Nephron (organoid): ENCODE measurements at regions not wholly inside any gene's neighbourhood (a gene's known extent, or its start where the extent isn't known, plus 50 kb on each side); places are given as distances from the start of the nearest gene placed in this dataset.

ENCODE experiments used
- H3K27ac Mint-ChIP-seq, 3 experiments: 2 replicates each; pipeline ENCODE4 v1.8.0; 2020; ENCODE audit warnings: mixed read lengths in 3 of 3, mild to moderate bottlenecking in 2 of 3, moderate library complexity in 1 of 3
- H3K27me3 Mint-ChIP-seq: 2 replicates; pipeline ENCODE4 v1.8.0; 2021; ENCODE audit warnings: low read depth, mild to moderate bottlenecking, moderate library complexity, mixed read lengths
- H3K36me3 Mint-ChIP-seq: 2 replicates; pipeline ENCODE4 v1.8.0; 2020; ENCODE audit warnings: low read depth, mixed read lengths
- H3K4me1 Mint-ChIP-seq: 2 replicates; pipeline ENCODE4 v1.8.0; 2020; ENCODE audit warnings: mixed read lengths
- H3K4me3 Mint-ChIP-seq, 3 experiments: 2 replicates each; pipeline ENCODE4 v1.8.0; 2020; ENCODE audit warnings: mild to moderate bottlenecking in 3 of 3, mixed read lengths in 3 of 3, moderate library complexity in 2 of 3
- H3K9me3 Mint-ChIP-seq: 2 replicates; pipeline ENCODE4 v1.8.0; 2020; ENCODE audit warnings: mixed read lengths
- TF ChIP-seq, protein P1 (sequence below), 3 experiments: fragments of 200-600 bp; sonication (generic); IDR thresholded peaks; one replicate each; pipeline ENCODE4 v1.5.0; 2021; ENCODE audit warnings: antibody characterized with exemption in 3 of 3; ENCODE audit not compliant: unreplicated experiment in 3 of 3

DNA sequence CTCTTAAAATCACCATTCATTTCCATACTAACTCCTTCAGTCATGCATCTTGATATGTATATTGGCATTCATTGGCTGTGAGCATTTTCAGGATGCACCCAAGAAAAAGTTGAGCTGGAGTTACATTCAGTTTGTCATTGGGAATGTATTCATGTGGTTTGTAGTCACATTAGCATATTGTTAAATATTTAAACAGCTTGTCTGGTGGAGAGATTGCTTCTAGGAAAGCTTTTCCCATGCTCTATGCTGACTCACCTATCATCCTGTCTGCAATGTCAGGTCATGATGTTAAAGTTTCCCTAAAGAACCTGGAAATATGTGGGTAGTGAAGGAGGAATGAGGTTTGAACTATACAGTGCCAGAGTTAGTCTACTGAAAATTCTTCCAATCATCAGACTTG, 583.6 kb downstream of the GALC start:
- H3K4me1 Mint-ChIP-seq, result peaks cover 12% of the 10 kb centered on the region
- H3K4me3 Mint-ChIP-seq, result no peak overlapping the region
- TF ChIP-seq, protein P1, sequence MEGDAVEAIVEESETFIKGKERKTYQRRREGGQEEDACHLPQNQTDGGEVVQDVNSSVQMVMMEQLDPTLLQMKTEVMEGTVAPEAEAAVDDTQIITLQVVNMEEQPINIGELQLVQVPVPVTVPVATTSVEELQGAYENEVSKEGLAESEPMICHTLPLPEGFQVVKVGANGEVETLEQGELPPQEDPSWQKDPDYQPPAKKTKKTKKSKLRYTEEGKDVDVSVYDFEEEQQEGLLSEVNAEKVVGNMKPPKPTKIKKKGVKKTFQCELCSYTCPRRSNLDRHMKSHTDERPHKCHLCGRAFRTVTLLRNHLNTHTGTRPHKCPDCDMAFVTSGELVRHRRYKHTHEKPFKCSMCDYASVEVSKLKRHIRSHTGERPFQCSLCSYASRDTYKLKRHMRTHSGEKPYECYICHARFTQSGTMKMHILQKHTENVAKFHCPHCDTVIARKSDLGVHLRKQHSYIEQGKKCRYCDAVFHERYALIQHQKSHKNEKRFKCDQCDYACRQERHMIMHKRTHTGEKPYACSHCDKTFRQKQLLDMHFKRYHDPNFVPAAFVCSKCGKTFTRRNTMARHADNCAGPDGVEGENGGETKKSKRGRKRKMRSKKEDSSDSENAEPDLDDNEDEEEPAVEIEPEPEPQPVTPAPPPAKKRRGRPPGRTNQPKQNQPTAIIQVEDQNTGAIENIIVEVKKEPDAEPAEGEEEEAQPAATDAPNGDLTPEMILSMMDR (IDR thresholded peaks at IDR 0.05; ENCODE audit: unreplicated experiment in 3 of 3), result no peak
- no peak overlapping the region for H3K27ac Mint-ChIP-seq
- peaks cover 2% of the 10 kb centered on the region for H3K36me3 Mint-ChIP-seq
- H3K27me3 Mint-ChIP-seq, result no peaks in the 10 kb centered on the region
- peaks cover 8% of the 10 kb centered on the region for H3K9me3 Mint-ChIP-seq

DNA sequence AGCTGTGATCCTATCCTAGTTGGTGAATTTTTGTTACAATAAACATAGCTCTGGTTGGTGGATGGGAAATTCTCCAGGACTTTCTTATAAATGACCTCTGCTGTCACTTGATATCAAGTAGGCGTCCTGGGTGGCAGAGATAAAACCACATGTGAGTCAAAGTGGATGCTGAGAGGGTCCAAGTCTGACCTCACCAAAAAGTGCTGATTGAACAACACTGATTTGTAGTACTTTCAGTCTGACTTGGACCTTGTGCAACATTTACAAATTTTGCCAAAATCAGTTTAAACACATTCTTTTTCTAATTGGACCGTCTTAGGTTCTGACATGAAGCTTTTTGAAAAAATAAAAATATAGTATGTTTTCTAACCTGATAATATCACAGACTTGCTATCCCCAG, 585.6 kb downstream of the GALC start:
- Mint-ChIP-seq H3K36me3 (peaks cover 3% of the 10 kb centered on the region), H3K9me3 (peaks cover 3% of the 10 kb centered on the region), H3K4me3 (no peak overlapping the region), H3K27me3 (no peaks in the 10 kb centered on the region), H3K27ac (peak overlapping the region in 1 of 3 experiments; percentile 82), H3K4me1 (peaks cover 12% of the 10 kb centered on the region)
- TF ChIP-seq, protein P1 (IDR thresholded peaks at IDR 0.05; ENCODE audit: unreplicated experiment in 3 of 3), result no peak

DNA sequence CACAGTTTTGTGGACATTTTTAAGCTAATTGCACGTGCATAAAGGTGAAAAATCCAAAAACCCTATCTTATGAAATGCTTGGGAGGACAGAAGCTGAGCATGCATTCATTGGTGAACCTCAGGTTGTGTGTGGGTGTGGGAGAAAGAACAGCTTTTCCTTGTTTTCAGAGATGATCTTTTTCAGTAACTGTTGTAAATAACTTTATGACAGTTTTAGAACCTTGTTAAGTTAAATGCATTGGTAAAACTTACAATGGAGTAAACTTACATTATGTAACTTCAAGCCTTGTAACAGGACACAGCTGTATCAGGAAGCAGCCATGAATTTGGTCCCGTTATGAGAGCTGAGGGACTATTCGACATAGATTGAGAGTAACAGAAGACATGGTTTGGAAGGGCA, 587.4 kb downstream of the GALC start:
- H3K4me3 Mint-ChIP-seq, result no peak overlapping the region
- peak overlapping the region; percentile 82 to 91 (median 86) for H3K27ac Mint-ChIP-seq
- H3K9me3 Mint-ChIP-seq, result peaks cover 3% of the 10 kb centered on the region
- H3K27me3 Mint-ChIP-seq, result no peaks in the 10 kb centered on the region
- TF ChIP-seq, protein P1 (IDR thresholded peaks at IDR 0.05; ENCODE audit: unreplicated experiment in 3 of 3), result no peak
- H3K4me1 Mint-ChIP-seq, result peaks cover 12% of the 10 kb centered on the region
- H3K36me3 Mint-ChIP-seq, result peaks cover 3% of the 10 kb centered on the region

DNA sequence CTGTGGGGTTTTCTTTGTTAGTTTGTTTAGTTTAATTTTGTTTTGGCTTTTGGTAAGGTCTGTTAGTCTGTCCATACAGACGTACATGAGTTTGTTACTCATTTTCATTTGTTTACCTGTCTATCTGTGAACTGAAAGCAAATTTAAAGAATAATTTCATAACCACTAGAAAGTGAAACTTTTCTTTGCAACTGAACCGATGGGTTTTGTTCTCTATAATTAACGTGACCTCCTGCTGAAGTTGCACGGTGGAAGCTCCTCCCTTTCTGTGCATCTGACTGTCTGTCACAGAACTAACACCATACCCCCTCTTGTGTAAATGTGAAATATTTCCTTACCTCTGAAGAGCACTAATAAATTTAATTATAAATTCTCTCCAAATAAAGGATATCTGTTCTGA, 595.5 kb downstream of the GALC start:
- H3K4me3 Mint-ChIP-seq, result no peak overlapping the region
- H3K27me3 Mint-ChIP-seq, result no peaks in the 10 kb centered on the region
- no peaks in the 10 kb centered on the region for H3K36me3 Mint-ChIP-seq
- TF ChIP-seq, protein P1 (IDR thresholded peaks at IDR 0.05; ENCODE audit: unreplicated experiment in 3 of 3), result no peak
- H3K27ac Mint-ChIP-seq, result peak overlapping the region in 2 of 3 experiments; percentile 2 to 55
- no peaks in the 10 kb centered on the region for H3K4me1 Mint-ChIP-seq
- H3K9me3 Mint-ChIP-seq, result no peaks in the 10 kb centered on the region

DNA sequence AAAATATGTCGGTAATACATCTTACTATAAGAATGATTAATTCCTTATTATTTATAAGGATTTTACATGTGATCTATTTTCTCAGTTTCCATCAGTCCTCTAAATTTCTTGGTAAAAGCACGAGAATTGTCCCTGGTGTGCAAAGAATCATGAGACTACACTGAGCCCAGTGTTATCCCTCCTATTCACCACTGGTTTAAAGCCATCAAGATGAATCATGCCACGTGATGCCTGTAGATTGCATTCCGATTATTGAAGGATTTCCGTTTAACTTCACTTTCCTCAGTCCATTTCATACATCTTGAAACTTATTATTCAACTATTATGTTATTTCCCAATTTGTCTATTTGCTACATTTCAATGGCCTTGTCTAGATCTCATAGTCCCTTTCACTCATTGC, 601.9 kb downstream of the GALC start:
- Mint-ChIP-seq H3K4me3 (no peak overlapping the region), H3K4me1 (no peaks in the 10 kb centered on the region), H3K27ac (no peak overlapping the region), H3K9me3 (no peaks in the 10 kb centered on the region), H3K27me3 (no peaks in the 10 kb centered on the region), H3K36me3 (no peaks in the 10 kb centered on the region)
- TF ChIP-seq, protein P1 (IDR thresholded peaks at IDR 0.05; ENCODE audit: unreplicated experiment in 3 of 3), result no peak

DNA sequence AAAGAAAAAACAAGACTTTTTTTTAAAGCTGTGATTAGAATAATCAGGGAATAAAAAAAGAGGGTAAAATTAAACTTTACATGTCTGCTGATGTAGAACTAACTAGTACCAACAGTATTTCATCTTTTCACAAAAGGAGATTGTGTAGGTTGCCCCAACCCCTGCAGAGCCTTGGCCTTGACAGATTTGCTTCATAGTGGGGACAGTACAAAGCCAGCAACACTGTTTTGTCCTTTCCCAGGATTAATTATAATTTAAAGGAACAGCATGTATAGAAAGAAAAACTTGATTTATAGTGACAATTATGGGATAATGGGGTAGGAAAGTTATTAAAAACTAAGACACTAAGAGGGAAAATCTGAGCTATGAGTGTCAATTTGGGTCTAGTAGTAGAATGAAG, 604.0 kb downstream of the GALC start:
- Mint-ChIP-seq H3K27ac (no peak overlapping the region), H3K4me1 (no peaks in the 10 kb centered on the region), H3K9me3 (peaks cover 3% of the 10 kb centered on the region), H3K4me3 (no peak overlapping the region), H3K36me3 (peaks cover 3% of the 10 kb centered on the region), H3K27me3 (no peaks in the 10 kb centered on the region)
- TF ChIP-seq, protein P1 (IDR thresholded peaks at IDR 0.05; ENCODE audit: unreplicated experiment in 3 of 3), result no peak
